Activated naive CD8-positive, alpha-beta T cell treated with anti-CD3 and anti-CD28 coated beads, Interleukin-2, amount 10 ng/mL, durations not matched to agents 7 days and 5 days (primary cell): ENCODE measurements at regions not wholly inside any gene's neighbourhood (a gene's known extent, or its start where the extent isn't known, plus 50 kb on each side); places are given as distances from the start of the nearest gene placed in this dataset.

Experiments used
- ATAC-seq: fragments of 150-1000 bp; cut with Tn5 transposase; one replicate; pipeline ENCODE4 v1.10.0; 2021; ENCODE audit warnings: low read depth, moderate library complexity
- POLR2A ChIA-PET: fragments of 350-600 bp; sonication (Branson Sonifier 250); formaldehyde crosslinking; loops from one replicate; lab custom pipeline; 2021; ENCODE audit warnings: antibody characterized with exemption; lab: Charles Lee
- DNase-seq: peaks from one replicate; pipeline ENCODE4 v3.0.0; 2021
- H3K27ac Mint-ChIP-seq: one replicate; pipeline ENCODE4 v1.8.0; 2022; ENCODE audit warnings: mild to moderate bottlenecking, mixed read lengths
- H3K27me3 Mint-ChIP-seq: one replicate; pipeline ENCODE4 v1.8.0; 2022; ENCODE audit warnings: mild to moderate bottlenecking, moderate library complexity, mixed read lengths
- H3K36me3 Mint-ChIP-seq: one replicate; pipeline ENCODE4 v1.8.0; 2021; ENCODE audit warnings: mild to moderate bottlenecking, mixed read lengths
- H3K4me1 Mint-ChIP-seq: one replicate; pipeline ENCODE4 v1.8.0; 2021; ENCODE audit warnings: mixed read lengths
- H3K4me3 Mint-ChIP-seq: one replicate; pipeline ENCODE4 v1.8.0; 2022; ENCODE audit warnings: mild to moderate bottlenecking, moderate library complexity, mixed read lengths
- H3K9me3 Mint-ChIP-seq: one replicate; pipeline ENCODE4 v1.8.0; 2021; ENCODE audit warnings: mixed read lengths

DNA sequence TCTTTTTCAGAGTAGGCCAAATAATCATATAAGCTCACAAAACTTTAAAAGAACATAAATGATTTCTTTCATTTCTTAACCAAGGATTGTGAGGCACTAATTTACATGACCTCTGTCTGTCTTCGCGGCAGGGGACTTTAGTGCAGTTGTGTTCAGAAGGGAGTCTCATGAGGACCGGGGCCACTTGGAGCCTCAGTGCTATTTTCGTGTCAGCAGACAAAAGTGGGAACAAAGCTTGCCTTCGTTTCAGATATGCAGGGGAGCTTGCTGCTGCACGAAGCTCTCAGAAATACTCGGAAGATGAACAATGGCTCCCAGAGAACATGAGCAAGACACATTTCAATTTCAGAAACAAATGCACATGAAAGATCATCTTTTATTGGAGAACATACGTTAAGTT, 497.0 kb downstream of the CDH26 start:
- POLR2A ChIA-PET: no interaction called here
- Mint-ChIP-seq H3K27ac (no peak overlapping the region), H3K27me3 (peaks cover 10% of the 10 kb centered on the region)

DNA sequence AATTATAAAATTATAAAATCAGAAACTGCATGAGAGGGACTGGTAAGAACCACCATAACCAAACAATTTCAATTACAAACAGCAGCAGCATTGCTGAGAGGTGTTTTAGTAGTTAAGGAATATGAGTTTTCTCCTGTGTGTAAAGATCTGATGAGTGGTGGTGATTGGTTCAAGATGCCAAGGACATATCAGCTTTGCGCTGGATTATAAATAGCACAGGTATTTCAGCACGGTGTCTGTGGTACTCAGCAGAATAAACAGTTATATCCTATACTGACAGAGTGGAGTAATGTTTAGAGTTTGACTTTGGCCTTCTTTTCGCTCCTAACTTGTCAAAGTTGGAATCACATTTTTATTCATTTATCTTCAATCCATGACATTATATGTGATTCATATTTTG, 501.0 kb downstream of the CDH26 start:
- H3K36me3 Mint-ChIP-seq: no peaks in the 10 kb centered on the region
- no peaks in the 10 kb centered on the region for H3K9me3 Mint-ChIP-seq
- H3K27me3 Mint-ChIP-seq: peaks cover 15% of the 10 kb centered on the region
- no peak overlapping the region for H3K4me3 Mint-ChIP-seq
- H3K27ac Mint-ChIP-seq: no peak overlapping the region
- POLR2A ChIA-PET: no interaction called here
- ATAC-seq (no peak), DNase-seq (no peak)
- H3K4me1 Mint-ChIP-seq: no peaks in the 10 kb centered on the region

More for the DNA sequence above, 497.0 kb downstream of the CDH26 start:
- H3K9me3 Mint-ChIP-seq: no peaks in the 10 kb centered on the region
- DNase-seq (no peak), ATAC-seq (no peak)
- no peak overlapping the region for H3K4me3 Mint-ChIP-seq
- no peaks in the 10 kb centered on the region for H3K36me3 Mint-ChIP-seq
- H3K4me1 Mint-ChIP-seq: no peaks in the 10 kb centered on the region

DNA sequence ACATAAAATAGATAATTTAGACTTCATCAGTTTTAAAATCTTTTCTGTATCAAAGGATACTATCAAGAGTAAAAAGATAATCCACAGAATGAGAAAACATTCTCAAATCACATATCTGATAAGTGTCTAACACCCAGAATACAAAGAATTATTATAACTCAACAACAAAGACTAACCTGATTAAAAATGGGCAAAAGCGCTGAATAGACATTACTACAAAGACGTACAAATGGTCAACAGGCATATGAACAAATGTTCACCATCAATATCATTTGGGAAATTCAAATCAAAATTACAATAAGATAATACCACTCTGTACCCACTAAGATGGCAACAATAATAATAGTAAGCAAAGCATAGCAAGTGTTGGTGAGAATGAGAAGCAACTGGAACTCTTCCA, 503.8 kb downstream of the CDH26 start:
- Mint-ChIP-seq H3K9me3 (no peaks in the 10 kb centered on the region), H3K4me1 (no peaks in the 10 kb centered on the region), H3K27ac (no peak overlapping the region), H3K36me3 (no peaks in the 10 kb centered on the region), H3K27me3 (peaks cover 15% of the 10 kb centered on the region), H3K4me3 (no peak overlapping the region)
- DNase-seq: no peak
- no peak for ATAC-seq
- POLR2A ChIA-PET: no interaction called here

DNA sequence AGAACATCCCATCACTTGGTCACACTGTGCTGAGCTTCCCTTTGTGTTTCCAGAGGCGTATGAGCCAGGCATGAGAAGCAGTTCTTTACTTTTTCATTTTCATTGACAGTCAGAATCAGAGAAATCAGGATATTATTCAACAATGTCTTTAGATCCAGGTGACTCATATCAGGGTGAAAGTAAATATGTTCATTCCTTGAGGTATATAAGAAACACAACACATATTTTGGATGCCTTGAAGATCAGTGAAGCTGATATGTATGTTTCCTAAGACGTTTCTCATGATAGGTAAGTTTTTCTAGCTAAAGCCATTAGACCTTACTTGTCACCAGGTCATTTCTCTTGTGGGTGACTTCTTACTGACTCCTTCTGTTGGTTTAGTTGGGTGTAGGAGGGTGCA, 505.6 kb downstream of the CDH26 start:
- H3K27me3 Mint-ChIP-seq: peaks cover 11% of the 10 kb centered on the region
- H3K27ac Mint-ChIP-seq: no peak overlapping the region
- no peaks in the 10 kb centered on the region for H3K4me1 Mint-ChIP-seq
- POLR2A ChIA-PET: no interaction called here
- H3K36me3 Mint-ChIP-seq: no peaks in the 10 kb centered on the region
- no peak overlapping the region for H3K4me3 Mint-ChIP-seq
- no peaks in the 10 kb centered on the region for H3K9me3 Mint-ChIP-seq
- ATAC-seq (no peak), DNase-seq (no peak)

DNA sequence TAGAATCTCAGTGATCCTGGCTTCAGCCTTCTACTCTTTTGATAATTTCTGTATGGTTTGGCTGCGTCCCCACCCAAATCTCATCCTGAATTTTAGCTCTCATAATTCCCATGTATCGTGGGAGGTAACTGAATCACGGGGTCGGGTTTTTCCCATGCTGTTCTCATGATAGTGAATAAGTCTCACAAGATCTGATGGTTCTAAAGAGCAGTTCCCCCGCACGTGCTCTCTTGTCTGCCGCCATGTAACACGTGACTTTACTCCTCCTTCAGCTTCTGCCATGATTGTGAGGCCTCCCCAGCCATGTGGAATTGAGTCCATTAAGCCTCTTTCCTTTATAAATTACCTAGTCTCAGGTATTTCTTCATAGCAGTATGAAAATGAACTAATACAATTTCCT, 507.2 kb downstream of the CDH26 start:
- H3K4me1 Mint-ChIP-seq: no peaks in the 10 kb centered on the region
- DNase-seq: no peak
- no peak overlapping the region for H3K4me3 Mint-ChIP-seq
- no peaks in the 10 kb centered on the region for H3K9me3 Mint-ChIP-seq
- ATAC-seq: no peak
- peaks cover 5% of the 10 kb centered on the region for H3K27me3 Mint-ChIP-seq
- POLR2A ChIA-PET: no interaction called here
- no peak overlapping the region for H3K27ac Mint-ChIP-seq
- H3K36me3 Mint-ChIP-seq: no peaks in the 10 kb centered on the region

DNA sequence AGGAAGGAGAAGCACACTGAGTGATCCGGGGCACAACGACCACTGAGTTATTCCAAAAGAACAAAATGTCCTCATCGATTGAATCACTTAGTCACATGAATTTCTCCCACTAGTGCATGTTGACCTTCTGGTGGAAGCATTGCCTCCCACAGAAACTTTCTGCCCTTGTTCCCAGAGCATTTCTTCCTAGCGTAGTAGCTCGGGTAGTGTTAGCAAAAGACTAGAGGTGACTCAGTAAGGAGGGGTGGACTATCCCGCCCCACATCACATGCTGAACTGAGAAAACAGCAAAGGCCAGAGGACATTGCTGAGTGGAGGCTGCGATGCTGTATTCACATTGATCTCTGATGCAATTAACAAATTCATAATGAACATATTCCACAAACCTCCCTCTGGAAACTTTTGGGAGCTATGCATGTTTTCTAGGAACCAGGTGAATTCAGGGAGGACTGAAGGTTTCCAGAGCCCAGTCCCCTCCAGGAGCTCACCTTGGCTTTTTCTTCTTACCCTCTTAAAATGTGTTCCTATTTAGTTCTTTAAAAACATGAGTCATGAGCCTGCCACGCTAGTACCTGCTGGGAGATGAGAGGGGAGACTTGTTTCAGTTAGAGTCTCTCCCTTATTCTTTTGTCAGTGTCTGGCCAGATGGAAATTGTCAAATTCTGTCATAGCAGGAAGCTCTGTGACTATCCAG, 507.9 kb downstream of the CDH26 start:
- POLR2A ChIA-PET: no interaction called here
- ATAC-seq (no peak), DNase-seq (no peak)
- H3K9me3 Mint-ChIP-seq: no peaks in the 10 kb centered on the region
- no peak overlapping the region for H3K27ac Mint-ChIP-seq
- peaks cover 6% of the 10 kb centered on the region for H3K27me3 Mint-ChIP-seq
- no peaks in the 10 kb centered on the region for H3K4me1 Mint-ChIP-seq
- H3K4me3 Mint-ChIP-seq: no peak overlapping the region
- H3K36me3 Mint-ChIP-seq: no peaks in the 10 kb centered on the region

DNA sequence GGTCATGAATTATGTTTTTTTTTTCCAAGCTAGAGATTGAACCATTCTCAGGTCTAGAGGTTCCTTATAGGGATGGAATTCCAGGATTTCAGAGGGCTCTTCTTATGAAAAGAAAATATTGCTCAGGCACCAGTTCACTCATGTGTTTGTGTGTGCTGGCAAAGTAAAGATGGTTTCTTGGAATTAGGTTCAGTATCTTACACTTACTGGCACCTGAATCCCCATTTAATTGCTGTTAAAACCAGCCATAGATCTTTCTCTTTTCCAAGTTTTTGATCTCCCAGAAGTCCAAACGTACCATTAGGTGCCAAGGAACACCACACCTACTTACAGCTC, 508.4 kb downstream of the CDH26 start:
- Mint-ChIP-seq H3K27ac (no peak overlapping the region), H3K36me3 (no peaks in the 10 kb centered on the region), H3K4me1 (no peaks in the 10 kb centered on the region), H3K9me3 (no peaks in the 10 kb centered on the region), H3K27me3 (peaks cover 6% of the 10 kb centered on the region), H3K4me3 (no peak overlapping the region)
- POLR2A ChIA-PET: no interaction called here
- DNase-seq (no peak), ATAC-seq (no peak)

DNA sequence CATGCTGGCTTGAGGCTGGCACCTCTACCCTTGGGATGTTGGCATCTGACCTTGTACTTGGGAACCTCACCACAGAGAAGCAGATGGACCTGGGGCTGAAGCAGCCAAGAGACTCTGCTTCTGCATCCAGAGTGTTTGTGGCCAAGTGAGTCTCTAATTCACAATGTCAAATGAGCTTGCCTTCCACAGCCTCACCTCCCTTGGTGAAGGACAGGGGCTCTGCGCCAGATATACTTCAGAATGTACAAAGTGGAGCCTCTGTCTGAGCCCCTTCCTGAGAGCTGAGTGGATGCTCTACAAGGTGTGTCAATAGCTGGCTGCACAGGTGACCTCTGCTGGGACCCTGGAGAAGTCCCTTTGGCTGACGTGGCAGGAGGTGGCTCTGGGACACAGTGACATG, 508.9 kb downstream of the CDH26 start:
- Mint-ChIP-seq H3K27me3 (peaks cover 4% of the 10 kb centered on the region), H3K4me3 (no peak overlapping the region), H3K4me1 (no peaks in the 10 kb centered on the region), H3K9me3 (no peaks in the 10 kb centered on the region), H3K36me3 (no peaks in the 10 kb centered on the region), H3K27ac (no peak overlapping the region)
- DNase-seq (no peak), ATAC-seq (no peak)
- POLR2A ChIA-PET: no interaction called here

DNA sequence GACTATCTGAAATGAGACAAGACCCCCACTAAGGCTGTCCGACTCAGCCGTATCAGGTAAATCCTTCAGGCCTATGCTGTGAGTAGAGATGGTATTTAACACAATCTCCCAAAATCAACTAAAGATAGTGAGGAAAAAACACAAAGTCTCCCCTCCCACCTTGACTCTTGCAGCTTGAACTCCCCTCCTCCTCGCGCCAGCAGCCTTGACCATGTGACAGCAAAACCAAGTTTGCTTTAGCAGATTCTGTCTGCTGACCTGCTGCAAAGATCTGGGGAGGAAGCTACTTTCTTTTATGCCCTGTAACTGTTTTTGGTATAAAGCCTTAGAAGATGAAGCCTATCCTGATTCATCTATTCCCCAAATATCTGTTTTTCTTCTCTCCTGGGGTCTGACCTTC, 509.5 kb downstream of the CDH26 start:
- no peaks in the 10 kb centered on the region for H3K36me3 Mint-ChIP-seq
- ATAC-seq (no peak), DNase-seq (no peak)
- H3K27ac Mint-ChIP-seq: no peak overlapping the region
- H3K4me3 Mint-ChIP-seq: no peak overlapping the region
- no peaks in the 10 kb centered on the region for H3K4me1 Mint-ChIP-seq
- peaks cover 4% of the 10 kb centered on the region for H3K27me3 Mint-ChIP-seq
- H3K9me3 Mint-ChIP-seq: no peaks in the 10 kb centered on the region
- POLR2A ChIA-PET: no interaction called here

DNA sequence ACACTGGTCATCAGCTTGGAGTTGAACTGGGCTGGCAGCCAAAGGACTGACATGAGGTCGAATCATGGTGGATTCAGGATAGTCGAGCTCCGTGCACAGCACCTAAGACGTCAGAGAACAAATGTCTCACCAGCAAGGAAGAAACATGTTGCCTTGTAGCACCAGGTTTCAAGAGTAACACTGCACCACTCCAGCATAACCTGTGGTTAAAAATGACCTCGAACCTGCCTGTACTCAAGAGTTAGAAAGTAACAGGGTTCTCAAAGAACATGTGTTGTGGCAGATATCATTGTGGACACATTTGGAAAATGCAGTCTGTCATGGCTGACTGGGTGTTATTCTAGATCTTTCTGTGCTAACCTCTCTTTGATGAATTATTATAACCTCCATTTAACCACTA, 511.6 kb downstream of the CDH26 start:
- Mint-ChIP-seq H3K9me3 (no peaks in the 10 kb centered on the region), H3K27me3 (peaks cover 2% of the 10 kb centered on the region), H3K27ac (no peak overlapping the region), H3K4me1 (no peaks in the 10 kb centered on the region), H3K4me3 (no peak overlapping the region), H3K36me3 (no peaks in the 10 kb centered on the region)
- POLR2A ChIA-PET: no interaction called here
- DNase-seq (no peak), ATAC-seq (no peak)

DNA sequence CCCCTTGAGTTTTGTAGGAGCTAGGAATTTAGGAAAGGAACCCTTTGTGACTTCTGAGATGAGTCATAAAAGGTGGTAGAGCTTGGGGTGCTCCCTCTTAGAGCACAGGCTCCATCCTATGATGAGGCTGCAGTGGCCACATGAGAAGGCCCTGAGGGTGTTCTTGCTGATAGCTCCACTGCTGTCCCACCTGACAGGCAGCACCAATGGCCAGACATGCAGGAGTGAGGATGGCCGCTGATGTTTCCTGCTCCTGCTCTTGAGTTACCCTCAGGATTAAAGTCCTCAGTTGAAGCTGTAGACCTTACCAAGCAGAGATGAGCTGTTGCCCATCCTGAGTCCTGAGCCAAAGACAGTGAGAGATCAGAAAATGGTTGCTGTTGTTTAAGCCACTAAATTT, 512.1 kb downstream of the CDH26 start:
- Mint-ChIP-seq H3K9me3 (no peaks in the 10 kb centered on the region), H3K4me3 (no peak overlapping the region), H3K27me3 (peaks cover 2% of the 10 kb centered on the region), H3K27ac (no peak overlapping the region), H3K36me3 (no peaks in the 10 kb centered on the region), H3K4me1 (no peaks in the 10 kb centered on the region)
- ATAC-seq (no peak), DNase-seq (no peak)
- POLR2A ChIA-PET: no interaction called here

DNA sequence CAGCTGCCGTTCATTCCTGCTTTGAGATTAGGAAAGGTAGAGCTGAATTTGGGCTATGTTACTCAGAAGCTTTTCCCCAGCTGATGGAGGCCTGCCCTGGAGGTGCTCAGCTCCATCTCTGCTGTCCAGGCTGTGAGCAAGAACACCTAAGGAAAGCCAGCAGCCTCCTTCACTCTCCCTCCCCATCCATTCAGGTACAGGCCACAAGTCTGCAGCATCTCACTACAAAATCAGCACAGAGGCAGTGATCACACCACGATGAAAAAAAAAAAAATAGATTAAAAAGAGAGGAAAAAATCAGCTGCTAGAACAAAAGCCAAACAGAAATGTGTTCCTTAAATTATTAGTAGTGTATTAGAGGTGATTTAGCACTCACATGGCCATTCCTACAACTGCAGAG, 515.0 kb downstream of the CDH26 start:
- Mint-ChIP-seq H3K4me3 (no peak overlapping the region), H3K4me1 (no peaks in the 10 kb centered on the region), H3K36me3 (no peaks in the 10 kb centered on the region), H3K27me3 (peaks cover 2% of the 10 kb centered on the region), H3K27ac (no peak overlapping the region), H3K9me3 (no peaks in the 10 kb centered on the region)
- DNase-seq: no peak
- POLR2A ChIA-PET: no interaction called here
- ATAC-seq: no peak

DNA sequence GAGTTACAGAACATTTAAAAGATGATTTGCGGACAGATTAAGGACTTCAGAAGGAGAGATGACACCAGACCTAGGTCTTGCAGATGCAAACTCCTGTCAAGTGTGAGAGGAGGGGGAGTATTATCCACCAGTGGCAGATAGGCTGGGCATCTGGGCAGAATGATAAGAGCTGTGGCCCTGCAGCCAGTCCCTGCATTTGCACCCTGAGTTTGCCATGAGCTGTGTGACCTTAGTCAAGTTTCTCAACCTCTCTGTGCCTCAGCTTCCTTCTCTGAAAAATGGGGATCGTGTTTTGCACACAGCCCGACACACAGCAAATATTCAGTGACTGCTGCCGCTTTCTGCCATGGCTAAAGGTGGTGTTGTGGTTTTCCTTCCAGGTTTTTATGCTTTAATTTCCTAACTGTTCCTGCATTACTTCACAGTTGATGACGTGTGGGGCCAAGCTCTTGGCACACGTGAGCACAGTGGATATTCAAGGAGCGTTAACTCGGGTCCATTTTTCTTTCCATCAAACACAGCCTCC, 516.2 kb downstream of the CDH26 start:
- H3K9me3 Mint-ChIP-seq: no peaks in the 10 kb centered on the region
- peaks cover 2% of the 10 kb centered on the region for H3K27me3 Mint-ChIP-seq
- H3K27ac Mint-ChIP-seq: no peak overlapping the region
- no peaks in the 10 kb centered on the region for H3K4me1 Mint-ChIP-seq
- ATAC-seq: no peak
- POLR2A ChIA-PET: no interaction called here
- no peak overlapping the region for H3K4me3 Mint-ChIP-seq
- DNase-seq: no peak
- H3K36me3 Mint-ChIP-seq: no peaks in the 10 kb centered on the region

DNA sequence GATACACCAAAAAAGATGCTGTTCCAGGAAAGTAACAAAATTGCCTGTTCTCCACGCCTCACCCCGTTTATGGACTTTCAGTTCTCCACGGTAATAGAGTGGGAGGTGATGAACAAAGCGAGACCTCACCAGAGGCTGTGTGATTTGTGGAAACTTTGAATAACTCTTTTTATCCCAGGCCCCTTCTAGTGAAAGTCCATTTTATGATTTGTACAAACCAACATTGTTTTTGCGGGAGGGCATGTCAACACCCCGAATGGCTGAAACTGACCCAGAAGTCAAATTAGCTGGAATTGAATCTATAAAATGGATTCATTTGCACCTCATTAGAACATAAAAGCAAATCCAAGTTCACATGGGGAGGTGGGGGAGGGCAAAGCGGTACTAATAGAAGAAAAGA, 517.8 kb downstream of the CDH26 start:
- no peak overlapping the region for H3K27ac Mint-ChIP-seq
- no peak for DNase-seq
- ATAC-seq: no peak
- no peaks in the 10 kb centered on the region for H3K9me3 Mint-ChIP-seq
- H3K27me3 Mint-ChIP-seq: no peaks in the 10 kb centered on the region
- H3K4me1 Mint-ChIP-seq: no peaks in the 10 kb centered on the region
- no peak overlapping the region for H3K4me3 Mint-ChIP-seq
- POLR2A ChIA-PET: no interaction called here
- H3K36me3 Mint-ChIP-seq: no peaks in the 10 kb centered on the region

DNA sequence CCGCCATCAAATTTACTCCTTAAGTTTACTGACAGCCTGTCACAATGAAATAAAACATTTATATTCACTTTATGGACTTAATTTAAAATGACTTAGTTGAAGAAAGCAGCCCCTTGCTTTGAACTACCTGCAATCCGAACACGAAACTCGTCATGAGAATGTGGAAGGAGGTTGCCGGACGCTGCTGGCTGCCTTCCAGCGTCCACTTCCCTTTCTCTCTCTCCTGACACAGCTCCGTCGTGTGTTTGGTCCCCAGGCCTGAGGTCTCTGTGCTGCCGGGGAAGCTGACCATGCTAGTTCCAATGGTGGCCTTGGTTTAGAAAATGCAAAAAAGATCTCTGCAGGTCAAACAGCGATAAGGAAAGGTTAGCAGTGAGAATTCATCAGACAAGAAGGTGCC, 519.7 kb downstream of the CDH26 start:
- H3K27me3 Mint-ChIP-seq: no peaks in the 10 kb centered on the region
- H3K4me1 Mint-ChIP-seq: no peaks in the 10 kb centered on the region
- no peak overlapping the region for H3K27ac Mint-ChIP-seq
- ATAC-seq (no peak), DNase-seq (no peak)
- H3K36me3 Mint-ChIP-seq: no peaks in the 10 kb centered on the region
- H3K4me3 Mint-ChIP-seq: no peak overlapping the region
- no peaks in the 10 kb centered on the region for H3K9me3 Mint-ChIP-seq
- POLR2A ChIA-PET: no interaction called here
